Astrocyte (in vitro differentiated cells and primary cell): ENCODE measurements at regions not wholly inside any gene's neighbourhood (a gene's known extent, or its start where the extent isn't known, plus 50 kb on each side); places are given as distances from the start of the nearest gene placed in this dataset.

Experiments used
- CTCF ChIP-seq: IDR thresholded peaks from 2 replicates; pipeline ENCODE4 v1.5.1; 2011; ENCODE audit warnings: low read depth, mild to moderate bottlenecking, inconsistent platforms, low read length, moderate library complexity; ENCODE audit not compliant: insufficient read depth
- EZH2 ChIP-seq: IDR thresholded peaks from 2 replicates; pipeline ENCODE4 v1.6.1; 2012; ENCODE audit warnings: mild to moderate bottlenecking, low read length, inconsistent platforms; ENCODE audit not compliant: insufficient read depth

GRCh38 chr2:12856934-12857601 lies 140.3 kb downstream of the TRIB2 start:
- TF ChIP-seq CTCF (no peak), EZH2 (no peak)
